ENCODE measurements at regions not wholly inside any gene's neighbourhood (a gene's known extent, or its start where the extent isn't known, plus 50 kb on each side); places are given as distances from the start of the nearest gene placed in this dataset.

GRCh38 chr4:126843492-126844067, 789.2 kb upstream of the INTU start:
- TF ChIP-seq PHF21A (CRISPR knock-in tag; IDR thresholded peaks at IDR 0.05) (no peak), JUN (CRISPR knock-in tag; IDR thresholded peaks at IDR 0.05) (no peak), MAFK (conservative IDR thresholded peaks at IDR 0.05 in 1 of 2, IDR thresholded peaks at IDR 0.05 in 1 of 2; ENCODE audit: low read length in 2 of 2) (no peak), SUZ12 (IDR thresholded peaks at IDR 0.05; ENCODE audit: low read depth, low read length) (no peak), YY1 (IDR thresholded peaks at IDR 0.05; ENCODE audit: insufficient read depth, insufficient replicate concordance, low read depth, low read length) (no peak), RORA (CRISPR knock-in tag; IDR thresholded peaks at IDR 0.05) (no peak)
